ENCODE measurements at regions not wholly inside any gene's neighbourhood (a gene's known extent, or its start where the extent isn't known, plus 50 kb on each side); places are given as distances from the start of the nearest gene placed in this dataset.

DNA sequence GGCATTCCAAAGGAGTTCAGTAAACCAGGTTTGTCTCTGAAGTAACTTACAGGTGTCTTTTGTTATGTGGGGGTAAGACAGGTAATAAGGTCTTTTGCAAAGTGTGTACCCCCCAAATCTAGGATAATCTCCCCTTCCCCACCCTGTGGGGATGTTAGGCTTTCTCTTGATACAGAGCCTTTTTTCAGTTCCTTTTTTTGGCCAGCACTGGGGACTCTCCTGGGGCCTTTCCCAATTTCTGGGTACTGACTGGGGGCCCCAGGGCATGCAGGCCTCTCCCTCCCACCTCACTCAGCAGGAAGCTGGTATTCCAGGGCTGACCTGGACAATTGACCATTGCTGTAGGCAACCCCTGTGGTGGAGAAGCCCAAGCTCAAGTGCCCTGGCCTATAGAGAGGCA, 84.3 kb upstream of the IRX6 start:
- TF ChIP-seq CTCF (IDR thresholded peaks at IDR 0.05; ENCODE audit: extremely low read depth in 1 of 2, insufficient read depth in 1 of 2, low read depth in 1 of 2, low read length in 2 of 2) (no peak), JUN (IDR thresholded peaks at IDR 0.05; ENCODE audit: borderline replicate concordance, insufficient read depth, insufficient read length, low read depth) (no peak), POLR2AphosphoS5 (IDR thresholded peaks at IDR 0.05; ENCODE audit: insufficient read depth, low read depth, low read length) (no peak)

All from endothelial cell of umbilical vein (primary cell).